Activated T-helper 1 cell treated with anti-CD3 and anti-CD28 coated beads, Interleukin-2, amount 50 U/mL, for 16 hours (primary cell): ENCODE measurements at regions not wholly inside any gene's neighbourhood (a gene's known extent, or its start where the extent isn't known, plus 50 kb on each side); places are given as distances from the start of the nearest gene placed in this dataset.

Experiments used
- DNase-seq, 2 donors: peaks; one replicate each; pipeline ENCODE4 v3.0.0-alpha.2; 2020; ENCODE audit warnings: low read depth in 1 of 2, low spot score in 1 of 2

GRCh38 chr2:57981083-57981768, 65.4 kb upstream of the VRK2 start:
- no peak for DNase-seq

GRCh38 chr2:57987835-57988573, 58.6 kb upstream of the VRK2 start:
- DNase-seq, result no peak

GRCh38 chr2:57990118-57990725, 56.4 kb upstream of the VRK2 start:
- no peak for DNase-seq
